Type B pancreatic cell (in vitro differentiated cells): ENCODE measurements at regions not wholly inside any gene's neighbourhood (a gene's known extent, or its start where the extent isn't known, plus 50 kb on each side); places are given as distances from the start of the nearest gene placed in this dataset.
"Not testable (repeated sequence)": the region's sequence is repeated elsewhere in the genome, so short reads cannot be mapped to it uniquely, and the experiment has no call there.

Source experiments
- DNase-seq: peaks from one replicate; pipeline ENCODE4 v3.0.0; 2021; ENCODE audit warnings: mixed read lengths; ENCODE audit not compliant: unreplicated experiment; ENCODE audit errors: extremely low spot score
- H3K27ac Mint-ChIP-seq: 2 replicates; pipeline ENCODE4 v1.8.0; 2021; ENCODE audit warnings: mild to moderate bottlenecking, mixed read lengths
- H3K27me3 Mint-ChIP-seq: 2 replicates; pipeline ENCODE4 v1.8.0; 2021; ENCODE audit warnings: mixed read lengths
- H3K36me3 Mint-ChIP-seq: 2 replicates; pipeline ENCODE4 v1.8.0; 2021; ENCODE audit warnings: mixed read lengths
- H3K4me1 Mint-ChIP-seq: one replicate; pipeline ENCODE4 v1.8.0; 2021; ENCODE audit warnings: mixed read lengths; ENCODE audit not compliant: unreplicated experiment
- H3K4me3 Mint-ChIP-seq: 2 replicates; pipeline ENCODE4 v1.8.0; 2021; ENCODE audit warnings: mild to moderate bottlenecking, mixed read lengths
- H3K9me3 Mint-ChIP-seq: 2 replicates; pipeline ENCODE4 v1.8.0; 2021; ENCODE audit warnings: mixed read lengths
- TF ChIP-seq, protein P1 (sequence below): fragments of 200-600 bp; sonication (generic); conservative IDR thresholded peaks from 2 replicates; pipeline ENCODE4 v1.5.0; 2021; ENCODE audit warnings: antibody characterized with exemption, mild to moderate bottlenecking

DNA sequence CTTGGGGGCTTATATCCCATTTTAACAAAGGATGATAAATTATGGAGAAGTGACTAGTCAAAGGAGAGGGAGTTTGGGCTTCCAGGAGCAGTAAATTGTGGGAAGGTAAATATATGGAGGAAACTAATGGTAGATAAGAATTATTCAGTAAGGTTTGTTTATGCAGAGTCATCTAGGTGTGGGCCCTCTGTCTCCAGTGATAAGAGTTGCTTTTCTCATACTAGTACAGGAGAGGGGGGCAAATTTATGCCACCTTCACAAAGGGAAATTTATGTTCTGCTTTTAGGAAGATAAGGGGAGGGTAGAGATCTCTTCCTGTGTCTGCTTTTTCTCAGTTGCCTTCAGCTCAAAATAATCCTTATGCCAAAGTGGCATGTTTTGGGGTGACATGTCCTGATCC, 383.7 kb upstream of the PPP2R3A start:
- Mint-ChIP-seq H3K4me3 (no peak overlapping the region), H3K4me1 (no peaks in the 10 kb centered on the region), H3K27me3 (no peaks in the 10 kb centered on the region), H3K9me3 (no peaks in the 10 kb centered on the region), H3K27ac (no peak overlapping the region), H3K36me3 (no peaks in the 10 kb centered on the region)
- TF ChIP-seq, protein P1, sequence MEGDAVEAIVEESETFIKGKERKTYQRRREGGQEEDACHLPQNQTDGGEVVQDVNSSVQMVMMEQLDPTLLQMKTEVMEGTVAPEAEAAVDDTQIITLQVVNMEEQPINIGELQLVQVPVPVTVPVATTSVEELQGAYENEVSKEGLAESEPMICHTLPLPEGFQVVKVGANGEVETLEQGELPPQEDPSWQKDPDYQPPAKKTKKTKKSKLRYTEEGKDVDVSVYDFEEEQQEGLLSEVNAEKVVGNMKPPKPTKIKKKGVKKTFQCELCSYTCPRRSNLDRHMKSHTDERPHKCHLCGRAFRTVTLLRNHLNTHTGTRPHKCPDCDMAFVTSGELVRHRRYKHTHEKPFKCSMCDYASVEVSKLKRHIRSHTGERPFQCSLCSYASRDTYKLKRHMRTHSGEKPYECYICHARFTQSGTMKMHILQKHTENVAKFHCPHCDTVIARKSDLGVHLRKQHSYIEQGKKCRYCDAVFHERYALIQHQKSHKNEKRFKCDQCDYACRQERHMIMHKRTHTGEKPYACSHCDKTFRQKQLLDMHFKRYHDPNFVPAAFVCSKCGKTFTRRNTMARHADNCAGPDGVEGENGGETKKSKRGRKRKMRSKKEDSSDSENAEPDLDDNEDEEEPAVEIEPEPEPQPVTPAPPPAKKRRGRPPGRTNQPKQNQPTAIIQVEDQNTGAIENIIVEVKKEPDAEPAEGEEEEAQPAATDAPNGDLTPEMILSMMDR: no peak
- no peak for DNase-seq

- Mint-ChIP-seq H3K9me3 (no peaks in the 10 kb centered on the region), H3K27me3 (no peaks in the 10 kb centered on the region), H3K36me3 (no peaks in the 10 kb centered on the region), H3K4me1 (no peaks in the 10 kb centered on the region), H3K4me3 (no peak overlapping the region), H3K27ac (no peak overlapping the region)
- no peak for DNase-seq
- TF ChIP-seq, protein P1: no peak
Observed at GRCh38 chr3:135582800-135583199, 382.7 kb upstream of the PPP2R3A start.

- Mint-ChIP-seq H3K36me3 (no peaks in the 10 kb centered on the region), H3K27ac (no peak overlapping the region), H3K4me3 (no peak overlapping the region), H3K9me3 (no peaks in the 10 kb centered on the region), H3K27me3 (peaks cover 8% of the 10 kb centered on the region), H3K4me1 (no peaks in the 10 kb centered on the region)
- TF ChIP-seq, protein P1: no peak
- DNase-seq: no peak
Observed at GRCh38 chr3:135596563-135596962, 369.0 kb upstream of the PPP2R3A start.

GRCh38 chr3:135597855-135598254, 367.7 kb upstream of the PPP2R3A start:
- Mint-ChIP-seq H3K4me3 (no peak overlapping the region), H3K36me3 (no peaks in the 10 kb centered on the region)
- TF ChIP-seq, protein P1: no peak

GRCh38 chr3:135598597-135598996, 366.9 kb upstream of the PPP2R3A start:
- no peak for DNase-seq
- TF ChIP-seq, protein P1: no peak
- Mint-ChIP-seq H3K27ac (no peak overlapping the region), H3K9me3 (no peaks in the 10 kb centered on the region), H3K4me3 (no peak overlapping the region), H3K4me1 (no peaks in the 10 kb centered on the region), H3K27me3 (peaks cover 8% of the 10 kb centered on the region), H3K36me3 (no peaks in the 10 kb centered on the region)

More at GRCh38 chr3:135597855-135598254, 367.7 kb upstream of the PPP2R3A start:
- Mint-ChIP-seq H3K27ac (no peak overlapping the region), H3K27me3 (peaks cover 8% of the 10 kb centered on the region), H3K4me1 (no peaks in the 10 kb centered on the region), H3K9me3 (no peaks in the 10 kb centered on the region)
- DNase-seq: no peak

DNA sequence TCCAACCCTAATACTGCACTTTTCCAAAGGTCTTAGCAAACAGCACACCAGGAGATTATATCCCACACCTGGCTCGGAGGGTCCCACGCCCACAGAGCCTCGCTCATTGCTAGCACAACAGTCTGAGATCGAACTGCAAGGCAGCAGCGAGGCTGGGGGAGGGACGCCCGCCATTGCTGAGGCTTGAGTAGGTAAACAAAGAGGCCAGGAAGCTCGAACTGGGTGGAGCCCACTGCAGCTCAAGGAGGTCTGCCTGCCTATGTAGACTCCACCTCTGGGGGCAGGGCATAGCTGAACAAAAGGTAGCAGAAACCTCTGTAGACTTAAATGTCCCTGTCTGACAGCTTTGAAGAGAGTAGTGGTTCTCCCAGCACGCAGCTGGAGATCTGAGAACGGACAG, 361.0 kb upstream of the PPP2R3A start:
- H3K9me3 Mint-ChIP-seq, H3K27ac Mint-ChIP-seq: not testable (repeated sequence)

More for the DNA sequence above, 361.0 kb upstream of the PPP2R3A start:
- H3K4me3 Mint-ChIP-seq, H3K4me1 Mint-ChIP-seq, H3K27me3 Mint-ChIP-seq, DNase-seq, H3K36me3 Mint-ChIP-seq: not testable (repeated sequence)
